Superior temporal gyrus (tissue), 1 donor: ENCODE measurements at regions not wholly inside any gene's neighbourhood (a gene's known extent, or its start where the extent isn't known, plus 50 kb on each side); places are given as distances from the start of the nearest gene placed in this dataset.
"Not testable (repeated sequence)": the region's sequence is repeated elsewhere in the genome, so short reads cannot be mapped to it uniquely, and the experiment has no call there.

Experiments
- DNase-seq: peaks from one replicate; pipeline ENCODE4 v3.0.0-alpha.2; 2016; ENCODE audit errors: extremely low spot score

DNA sequence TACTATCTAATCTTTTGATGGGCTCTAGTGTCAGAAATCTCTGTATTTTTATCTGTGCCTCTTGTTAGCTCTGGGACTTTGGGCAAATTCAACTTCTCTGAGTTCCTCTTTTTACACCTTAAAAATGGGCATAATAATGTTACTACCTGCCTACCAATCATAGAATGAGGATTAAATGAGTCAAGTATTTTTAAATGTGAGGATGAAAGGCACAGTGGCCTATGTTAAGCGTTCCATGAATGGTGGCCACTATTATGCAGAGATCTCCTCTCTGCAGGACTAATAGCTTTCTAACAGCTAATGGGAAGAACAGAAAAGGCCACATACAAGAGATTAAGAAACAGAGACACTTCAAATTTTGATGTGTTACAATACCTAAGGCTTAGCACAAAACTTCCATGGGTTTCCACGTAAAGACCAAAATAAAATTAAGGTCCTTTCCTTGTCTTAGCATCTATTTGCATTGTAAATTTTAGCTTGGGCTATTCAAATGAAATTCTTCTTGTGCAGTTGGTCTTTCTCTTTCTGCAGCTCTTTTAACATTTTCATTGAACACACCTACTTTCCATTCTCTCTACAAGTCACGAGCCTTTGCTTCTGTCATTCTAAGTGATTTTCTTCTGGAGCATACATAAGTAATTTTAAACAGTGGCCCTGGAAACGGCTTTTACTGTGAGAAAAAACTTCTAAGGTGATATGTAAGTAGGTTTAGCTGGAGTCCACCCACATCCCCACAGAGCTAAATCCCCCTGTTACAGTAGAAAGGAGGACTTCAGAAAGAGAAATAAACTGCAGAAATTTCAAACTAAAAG lies 117.9 kb upstream of the MED14 start:
- DNase-seq: no peak

GRCh38 chrX:40853816-40854123 lies 118.4 kb upstream of the MED14 start:
- DNase-seq: no peak

DNA sequence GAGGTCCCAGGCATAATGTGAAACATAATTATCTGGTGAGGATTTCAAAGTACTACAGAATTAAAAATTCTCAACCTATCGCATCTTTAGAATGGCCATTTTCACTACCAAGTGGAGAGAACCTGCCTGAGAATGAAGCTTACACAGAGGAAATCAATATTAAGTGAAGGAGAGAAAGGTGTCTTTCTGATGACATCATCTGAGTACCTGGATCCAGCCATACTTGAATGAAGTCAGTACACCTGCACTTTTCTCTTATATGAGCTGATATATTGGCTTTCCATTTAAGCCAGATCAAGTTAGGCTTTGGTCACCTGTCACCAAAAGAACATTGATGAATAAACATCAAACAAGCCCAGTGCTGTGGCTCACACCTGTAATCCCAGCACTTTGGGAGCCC lies 118.9 kb upstream of the MED14 start:
- no peak for DNase-seq

DNA sequence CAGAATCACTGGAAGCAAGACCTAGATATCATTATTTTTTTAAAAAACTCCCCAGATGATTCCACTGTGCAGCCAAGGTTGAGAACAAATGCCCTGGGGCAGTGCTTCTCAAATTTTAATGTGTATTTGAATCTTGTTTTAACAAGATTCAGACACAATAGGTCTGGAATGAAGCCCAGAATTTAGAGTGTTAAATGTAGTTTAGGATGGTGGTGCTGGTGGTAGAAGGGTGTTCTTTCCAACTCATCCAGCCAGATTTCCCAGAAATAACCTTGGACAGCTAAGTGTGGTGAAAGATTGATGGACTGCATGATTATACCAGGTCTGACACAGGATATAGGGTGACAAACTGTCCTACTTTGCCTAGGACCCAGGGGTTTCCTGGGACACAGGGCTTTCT lies 120.1 kb upstream of the MED14 start:
- DNase-seq: no peak

DNA sequence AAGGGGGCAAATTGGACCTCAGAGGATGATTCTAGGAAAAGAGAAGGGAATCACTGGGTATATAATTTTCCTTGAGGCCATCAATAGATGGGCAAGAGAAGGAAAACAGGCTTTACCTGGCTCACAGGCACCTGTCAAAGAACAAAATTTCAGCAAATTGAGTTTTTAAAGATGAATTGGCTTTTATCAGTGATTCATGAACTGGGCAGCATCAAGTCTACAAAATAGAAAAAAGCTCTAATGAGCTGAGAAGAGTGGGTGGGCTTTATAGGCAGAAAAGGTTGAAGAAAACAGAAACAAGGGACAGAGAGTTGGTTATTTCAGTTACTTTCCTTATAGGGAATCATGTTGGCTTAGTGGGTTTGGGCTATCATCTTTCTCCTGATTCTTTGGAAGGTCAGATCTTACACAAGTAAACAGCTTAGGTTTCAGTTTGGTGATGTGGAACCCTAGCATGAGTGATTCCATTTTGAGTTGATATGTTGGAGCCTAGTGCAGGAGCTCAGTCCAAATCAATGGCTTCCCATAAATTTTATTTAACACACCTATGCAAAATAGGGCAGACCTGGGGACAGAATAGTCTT lies 120.7 kb upstream of the MED14 start:
- DNase-seq: no peak

- not testable (repeated sequence) for DNase-seq
Measured at GRCh38 chrX:40861952-40862554, 126.7 kb upstream of the MED14 start.

GRCh38 chrX:40863260-40863659 lies 127.9 kb upstream of the MED14 start:
- DNase-seq: not testable (repeated sequence)

DNA sequence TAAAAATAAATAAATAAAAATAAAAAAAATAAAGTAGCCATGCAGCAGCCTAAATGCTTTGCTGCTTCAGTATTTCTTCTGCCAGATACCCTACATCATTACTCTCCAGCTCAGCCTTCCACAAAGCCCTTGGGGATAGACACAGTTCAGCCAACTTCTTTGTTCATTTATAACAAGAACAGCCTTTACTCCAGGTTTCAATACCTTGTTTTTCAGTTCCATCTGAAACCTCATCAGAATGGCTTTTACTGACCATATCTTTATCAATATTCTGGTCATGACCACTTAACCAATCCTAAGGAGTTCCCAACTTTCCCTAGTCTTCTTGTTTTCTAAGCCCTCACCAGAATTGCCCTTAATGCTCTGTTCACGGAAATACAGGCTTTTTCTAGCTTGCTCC lies 128.3 kb upstream of the MED14 start:
- DNase-seq: no peak

DNA sequence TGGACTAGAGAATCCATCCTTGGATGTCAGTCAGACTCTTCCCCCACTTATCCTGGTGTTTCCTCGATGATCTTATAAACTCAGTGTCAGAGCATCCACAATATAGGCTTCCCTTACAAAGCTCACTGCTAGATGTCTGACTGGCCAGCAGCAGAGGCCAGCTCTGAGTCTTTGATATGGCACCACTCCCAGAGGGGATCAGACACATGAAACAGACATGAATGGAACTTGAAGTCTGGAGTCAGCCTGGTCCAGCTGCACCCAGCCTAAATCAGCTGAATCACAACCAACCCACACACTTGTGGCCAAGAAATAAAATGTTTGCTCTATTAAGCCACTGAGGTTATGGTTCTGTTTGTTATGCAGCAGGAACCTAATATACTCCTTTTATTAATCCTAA lies 129.6 kb upstream of the MED14 start:
- no peak for DNase-seq

DNA sequence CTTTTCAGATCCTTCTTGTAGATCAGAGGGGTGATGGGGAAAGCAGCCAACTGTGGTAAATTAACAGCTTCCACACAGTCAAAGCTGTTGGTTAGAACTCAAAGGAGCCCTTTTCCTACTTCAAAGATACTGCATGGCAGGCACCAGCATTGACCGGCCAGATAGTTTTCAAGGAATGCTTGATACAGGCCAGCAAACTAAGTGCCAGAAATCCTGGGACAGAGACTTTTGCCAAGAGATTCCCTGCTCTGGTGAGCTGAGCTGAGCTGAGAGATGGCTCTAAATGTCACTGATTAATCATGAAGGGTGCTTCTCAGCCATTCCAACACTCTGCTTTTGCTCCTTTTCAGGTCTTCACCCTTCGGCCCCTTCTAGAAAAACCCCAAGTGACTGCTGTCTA lies 131.6 kb upstream of the MED14 start:
- no peak for DNase-seq

DNA sequence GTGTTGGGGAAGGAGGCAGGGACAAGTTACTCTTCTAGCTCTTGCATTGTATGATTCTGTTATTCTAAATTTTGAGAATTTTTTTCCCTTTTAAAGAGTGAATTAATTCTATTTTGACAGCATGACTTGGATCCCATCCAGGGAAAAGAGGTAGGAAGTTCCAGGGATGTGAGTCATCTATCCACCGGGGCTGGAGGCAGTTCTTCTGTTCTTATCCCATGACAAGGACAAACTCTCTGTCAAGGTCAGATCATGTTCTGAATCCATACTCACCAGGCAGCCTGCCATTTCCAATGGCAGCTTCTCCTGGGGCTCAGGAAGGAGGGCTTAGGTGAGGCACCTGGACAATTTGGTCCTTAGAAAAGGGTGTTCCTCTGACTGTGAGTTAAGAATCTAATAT lies 132.0 kb upstream of the MED14 start:
- DNase-seq: no peak

DNA sequence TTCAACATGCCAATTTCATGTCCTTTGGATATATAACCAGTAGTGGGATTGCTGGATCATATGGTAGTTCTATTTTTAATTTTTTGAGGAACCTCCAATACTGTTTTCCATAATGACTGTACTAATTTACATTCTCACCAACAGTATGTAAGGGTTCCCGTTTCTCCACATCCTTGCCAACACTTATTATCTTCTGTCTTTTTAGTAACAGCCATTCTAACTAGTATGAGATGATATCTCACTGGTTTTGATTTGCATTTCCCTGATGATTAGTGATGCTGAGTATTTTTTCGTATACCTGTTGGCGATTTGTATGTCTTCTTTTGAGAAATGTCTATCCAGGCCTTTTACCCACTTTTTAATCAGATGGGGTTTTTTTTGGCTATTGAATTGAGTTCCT lies 133.5 kb upstream of the MED14 start:
- DNase-seq: no peak

DNA sequence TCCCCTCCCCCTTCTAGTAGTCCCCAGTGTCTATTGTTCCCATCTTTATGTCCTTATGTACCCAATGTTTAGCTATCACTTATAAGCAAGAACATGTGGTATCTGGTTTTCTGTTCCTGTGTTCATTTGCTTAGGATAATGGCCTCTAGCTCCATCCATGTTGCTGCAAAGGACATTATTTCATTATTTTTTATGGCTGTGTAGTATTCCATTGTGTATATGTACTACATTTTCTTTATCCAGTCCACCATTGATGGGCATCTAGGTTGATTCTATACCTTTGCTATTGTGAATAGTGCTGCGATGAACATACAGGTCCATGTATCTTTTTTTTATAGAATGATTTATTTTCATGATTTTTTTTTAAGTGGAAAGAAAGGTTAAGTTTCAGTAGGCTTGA lies 135.6 kb upstream of the MED14 start:
- DNase-seq: not testable (repeated sequence)

- DNase-seq: no peak
Measured at GRCh38 chrX:40871385-40872082, 136.2 kb upstream of the MED14 start.

DNA sequence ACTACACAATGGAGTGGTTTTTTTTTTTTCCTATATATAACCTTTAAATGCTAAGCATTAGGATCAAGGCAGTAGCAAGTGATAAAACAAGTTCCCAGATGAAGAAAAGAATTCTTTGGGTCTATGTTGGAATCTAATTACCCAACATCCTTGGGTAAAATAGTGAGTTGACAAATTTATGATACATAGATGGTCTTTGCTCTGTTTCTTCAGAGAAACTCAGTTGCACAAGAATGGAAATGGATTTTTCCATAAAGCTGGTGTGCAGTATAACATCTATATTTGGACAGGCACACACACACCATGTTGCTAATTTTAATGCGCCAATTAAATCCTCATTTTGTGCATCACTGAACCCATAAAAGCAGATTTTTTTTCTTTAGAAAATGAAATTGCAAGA lies 137.0 kb upstream of the MED14 start:
- no peak for DNase-seq

DNA sequence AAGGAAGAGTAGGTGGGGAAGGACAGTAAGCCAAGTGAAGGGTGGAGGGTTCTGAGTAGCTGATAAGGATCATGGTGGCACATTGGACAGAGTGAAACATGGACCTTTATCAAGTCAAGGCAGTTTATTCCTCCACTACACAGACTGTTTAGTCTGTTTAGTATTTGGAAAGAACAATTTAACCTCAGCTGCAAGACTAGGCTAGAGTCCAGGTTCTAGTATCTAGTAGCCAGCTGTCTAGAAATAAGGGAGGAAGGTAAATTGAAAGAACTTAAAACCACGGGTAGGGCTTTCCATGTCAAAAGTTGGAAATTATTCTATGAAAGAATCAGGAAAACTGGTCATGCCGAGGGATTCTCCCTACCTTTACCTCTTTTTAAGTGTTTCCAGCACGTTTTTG lies 140.1 kb upstream of the MED14 start:
- DNase-seq: no peak

- peak; percentile 41 for DNase-seq
Measured at GRCh38 chrX:40877887-40878286, 142.5 kb upstream of the MED14 start.

DNA sequence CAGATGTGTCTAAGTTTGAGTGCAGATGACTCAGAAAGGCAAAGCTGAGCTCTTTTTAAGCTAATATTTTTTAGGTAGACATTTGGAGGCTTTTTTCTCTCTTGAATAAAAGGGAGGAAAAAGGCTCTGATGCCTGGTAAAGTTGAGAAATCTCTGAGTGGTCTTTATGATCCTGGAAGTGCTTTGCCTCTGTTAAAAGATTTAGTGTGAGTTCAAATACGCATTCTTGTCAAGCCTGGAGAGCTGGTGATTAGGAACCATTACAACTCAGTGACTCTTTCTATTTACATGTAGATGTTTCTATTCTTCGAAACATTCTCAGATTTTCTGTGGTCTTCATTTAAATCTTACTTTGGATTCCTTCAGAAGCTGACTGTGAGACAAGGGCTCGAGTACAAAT lies 143.4 kb upstream of the MED14 start:
- DNase-seq: no peak

DNA sequence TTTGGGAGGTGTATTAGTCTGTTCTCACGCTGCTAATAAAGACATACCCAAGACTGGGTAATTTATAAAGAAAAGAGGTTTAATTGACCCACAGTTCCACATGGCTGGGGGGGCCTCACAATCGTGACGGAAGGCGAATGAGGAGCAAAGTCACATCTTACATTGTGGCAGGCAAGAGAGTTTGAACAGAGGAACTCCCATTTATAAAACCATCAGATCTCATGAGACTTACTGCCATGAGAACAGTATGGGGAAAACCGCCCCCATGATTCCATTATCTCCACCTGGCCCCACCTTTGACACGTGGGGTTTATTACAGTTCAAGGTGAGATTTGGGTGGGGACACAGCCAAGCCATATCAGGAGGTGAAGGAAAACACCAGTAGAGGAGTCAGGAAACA lies 143.8 kb upstream of the MED14 start:
- DNase-seq: not testable (repeated sequence)

- no peak for DNase-seq
Measured at GRCh38 chrX:40880712-40881111, 145.4 kb upstream of the MED14 start.

DNA sequence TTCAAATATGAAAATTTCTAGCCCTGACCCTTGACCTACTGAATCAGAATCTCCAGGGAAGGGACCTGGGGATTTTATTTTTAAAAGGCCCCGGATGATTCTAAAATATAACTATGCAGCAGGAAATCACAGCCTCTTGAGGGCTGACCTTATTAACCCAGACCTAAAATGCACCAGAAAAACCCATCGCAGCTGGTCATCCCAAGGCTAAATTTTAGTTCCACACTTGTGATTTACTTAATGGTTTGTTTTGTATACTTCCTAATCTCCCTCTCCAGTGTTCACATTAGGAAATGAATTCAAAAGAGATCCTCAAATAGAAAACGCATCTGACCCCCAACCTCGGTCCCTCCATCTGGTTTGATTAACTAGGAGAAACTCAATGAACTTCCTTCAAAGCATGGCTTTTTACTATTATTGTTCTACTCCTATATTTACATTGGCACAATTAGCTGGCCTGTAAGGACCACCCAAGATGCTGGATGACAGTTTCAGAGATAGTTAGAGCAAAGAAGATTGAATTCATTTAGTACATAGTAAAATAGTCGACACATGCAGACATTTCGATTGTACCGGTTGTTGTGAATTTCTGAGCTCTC lies 147.8 kb upstream of the MED14 start:
- no peak for DNase-seq

DNA sequence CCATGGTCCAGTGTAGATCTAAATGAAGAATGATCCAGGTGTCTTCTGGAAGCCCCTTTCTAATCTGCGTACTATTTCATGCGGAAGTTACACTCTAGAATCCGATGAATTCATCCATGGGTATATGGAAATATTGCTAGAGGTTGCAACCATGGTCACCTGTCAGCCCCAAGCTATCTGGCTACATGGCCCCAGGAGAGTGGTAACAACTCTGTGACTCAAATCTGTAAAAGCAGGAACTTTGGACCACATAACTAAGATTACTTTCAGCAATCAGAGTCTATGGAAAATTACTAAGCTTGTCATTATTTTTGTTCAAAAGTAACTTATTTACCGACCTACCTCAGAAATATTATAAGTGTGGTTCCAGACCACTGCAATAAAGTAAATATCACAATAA lies 150.6 kb upstream of the MED14 start:
- DNase-seq: no peak
